HG02759 (cell line): ENCODE measurements at regions not wholly inside any gene's neighbourhood (a gene's known extent, or its start where the extent isn't known, plus 50 kb on each side); places are given as distances from the start of the nearest gene placed in this dataset.
A peak's percentile ranks its signal among the peaks of the same experiment; 100 is the strongest.
"Not testable (repeated sequence)": the region's sequence is repeated elsewhere in the genome, so short reads cannot be mapped to it uniquely, and the experiment has no call there.

Experiments used
- ATAC-seq: cut with Tn5 transposase; IDR thresholded peaks from one replicate; pipeline ENCODE4 v1.9.1; 2021; ENCODE audit warnings: mild to moderate bottlenecking, moderate library complexity; ENCODE audit not compliant: unreplicated experiment

DNA sequence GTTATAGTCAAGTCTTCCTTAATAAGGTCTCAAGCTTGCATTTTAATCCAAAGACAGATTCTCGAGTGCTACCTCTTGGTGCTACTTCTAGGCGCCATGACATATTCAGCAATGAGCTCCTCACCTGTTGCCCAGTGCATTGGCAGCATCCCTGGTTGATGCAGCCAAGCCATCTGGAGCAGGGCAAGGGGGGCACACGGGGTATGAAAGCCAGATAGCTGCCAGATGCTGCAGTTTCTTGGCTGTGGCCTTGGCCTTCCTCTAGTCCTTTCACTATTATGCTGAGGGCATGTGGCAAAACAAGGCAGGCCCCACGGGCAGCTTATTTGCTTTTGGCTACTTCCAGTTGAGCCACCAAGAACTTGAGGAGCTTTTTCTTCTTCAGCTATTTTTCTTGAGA is 168.6 kb upstream of the PGRMC2 start:
- no peak for ATAC-seq

DNA sequence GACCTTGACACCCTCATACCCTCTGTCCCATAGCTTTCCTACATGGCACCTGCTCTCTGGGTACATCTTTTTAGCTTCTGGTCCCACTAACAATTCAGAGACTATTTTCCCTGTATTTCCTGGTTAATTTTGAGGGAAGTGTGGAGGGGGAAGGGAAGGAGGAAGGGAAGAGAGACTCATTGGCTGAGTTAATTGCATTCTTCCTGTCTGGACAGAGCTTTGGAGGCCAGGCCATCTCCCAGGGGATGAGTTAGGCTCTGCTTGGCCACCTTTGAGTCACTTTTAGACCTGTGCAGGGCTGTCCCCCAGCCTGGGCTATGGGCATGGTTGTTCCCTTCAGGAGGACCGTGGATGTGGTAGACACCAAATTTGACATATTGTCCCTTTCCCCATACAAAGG is 167.9 kb upstream of the PGRMC2 start:
- ATAC-seq: no peak

DNA sequence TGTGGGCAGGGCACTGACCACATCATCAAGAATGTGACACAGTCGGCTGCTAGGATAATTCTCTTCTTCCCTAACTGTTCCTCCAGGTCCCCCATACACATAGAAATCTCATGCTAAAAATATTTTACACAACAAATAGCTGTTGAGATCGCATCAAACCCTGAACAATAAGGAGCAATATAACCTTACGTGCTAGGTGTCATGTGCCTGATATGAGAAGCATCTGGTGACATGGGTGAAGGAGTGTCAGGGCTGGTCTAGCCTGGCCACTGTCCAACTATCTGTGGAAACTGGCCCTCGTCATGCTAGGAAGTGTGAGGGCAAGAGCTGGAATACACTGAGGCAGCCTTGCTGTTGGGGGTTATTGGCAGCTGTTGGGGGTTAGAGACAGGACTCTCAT is 167.3 kb upstream of the PGRMC2 start:
- no peak for ATAC-seq

DNA sequence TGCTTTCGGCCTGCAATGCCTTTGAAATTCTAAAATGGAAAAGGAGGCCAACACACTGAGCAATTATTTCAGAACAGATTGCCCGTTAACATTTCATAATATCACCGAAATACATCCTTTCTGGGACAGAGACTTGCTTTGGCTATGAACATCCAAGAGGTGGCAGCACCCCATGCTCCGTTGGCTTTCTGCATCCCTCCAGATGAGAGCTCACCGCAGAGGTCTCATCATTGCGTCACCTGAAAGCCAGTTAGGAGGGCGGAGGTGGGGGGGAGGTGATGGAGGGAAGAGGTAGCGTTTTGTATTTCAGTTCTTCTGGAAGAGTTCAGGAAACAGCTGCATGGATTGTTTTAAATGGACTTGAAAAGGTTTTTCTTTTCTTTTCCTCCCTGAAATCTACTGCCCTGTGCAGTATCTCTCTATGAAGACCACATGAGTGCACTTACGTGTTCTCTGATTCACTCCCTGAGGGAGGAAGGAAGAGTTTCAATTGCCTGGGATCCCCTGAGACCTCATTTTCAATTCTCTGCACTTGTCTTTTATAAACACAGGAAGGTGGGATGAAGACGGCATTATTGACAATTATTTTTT is 166.8 kb upstream of the PGRMC2 start:
- peak; percentile 100 for ATAC-seq

DNA sequence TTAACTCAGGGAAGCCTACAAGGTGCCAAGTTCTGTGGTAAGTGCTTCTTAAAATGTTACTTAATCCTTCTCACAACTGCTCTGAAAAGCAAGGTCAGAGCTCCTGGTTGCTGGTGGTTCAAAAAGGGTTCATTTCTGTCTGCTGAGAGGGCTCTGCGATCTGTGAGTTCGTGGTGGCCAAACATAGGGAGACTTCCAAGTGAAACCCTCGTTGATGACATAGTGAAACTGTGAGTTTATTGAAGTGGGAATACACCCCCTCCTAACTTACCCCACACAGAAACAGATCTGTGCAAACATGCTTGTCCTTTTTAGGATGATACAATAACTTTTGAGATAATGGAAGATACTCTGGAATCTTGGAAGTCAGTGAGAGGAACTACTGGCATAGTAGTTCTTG is 164.8 kb upstream of the PGRMC2 start:
- no peak for ATAC-seq

DNA sequence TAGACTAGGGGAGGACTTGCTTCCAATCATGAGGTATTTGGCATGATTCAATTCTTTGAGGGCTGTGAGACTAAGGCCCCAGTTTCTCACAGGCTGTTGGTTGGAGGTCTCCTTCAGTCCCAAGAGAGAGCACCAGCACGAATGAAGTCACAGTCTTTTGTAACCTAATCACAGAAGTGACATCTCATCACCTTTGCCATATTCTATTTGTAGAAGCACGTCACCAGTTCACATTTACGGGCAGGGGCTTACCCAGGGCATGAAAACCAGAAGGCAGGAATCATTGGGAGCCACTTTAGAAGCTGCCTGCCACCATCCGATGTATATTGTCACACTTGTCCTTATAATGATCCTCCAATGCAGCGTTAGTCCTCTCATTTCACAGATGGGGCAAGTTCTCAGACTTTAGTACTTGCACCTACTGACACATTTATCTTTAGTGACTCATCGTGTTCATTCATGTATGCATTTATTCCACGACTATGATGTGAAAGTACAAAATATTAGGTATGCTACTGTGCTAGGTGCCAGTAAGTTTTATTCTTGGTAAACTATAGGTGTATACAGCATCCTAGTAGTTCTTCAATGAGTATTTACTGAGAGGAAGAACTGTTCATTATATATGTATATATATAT is 163.8 kb upstream of the PGRMC2 start:
- ATAC-seq: no peak

DNA sequence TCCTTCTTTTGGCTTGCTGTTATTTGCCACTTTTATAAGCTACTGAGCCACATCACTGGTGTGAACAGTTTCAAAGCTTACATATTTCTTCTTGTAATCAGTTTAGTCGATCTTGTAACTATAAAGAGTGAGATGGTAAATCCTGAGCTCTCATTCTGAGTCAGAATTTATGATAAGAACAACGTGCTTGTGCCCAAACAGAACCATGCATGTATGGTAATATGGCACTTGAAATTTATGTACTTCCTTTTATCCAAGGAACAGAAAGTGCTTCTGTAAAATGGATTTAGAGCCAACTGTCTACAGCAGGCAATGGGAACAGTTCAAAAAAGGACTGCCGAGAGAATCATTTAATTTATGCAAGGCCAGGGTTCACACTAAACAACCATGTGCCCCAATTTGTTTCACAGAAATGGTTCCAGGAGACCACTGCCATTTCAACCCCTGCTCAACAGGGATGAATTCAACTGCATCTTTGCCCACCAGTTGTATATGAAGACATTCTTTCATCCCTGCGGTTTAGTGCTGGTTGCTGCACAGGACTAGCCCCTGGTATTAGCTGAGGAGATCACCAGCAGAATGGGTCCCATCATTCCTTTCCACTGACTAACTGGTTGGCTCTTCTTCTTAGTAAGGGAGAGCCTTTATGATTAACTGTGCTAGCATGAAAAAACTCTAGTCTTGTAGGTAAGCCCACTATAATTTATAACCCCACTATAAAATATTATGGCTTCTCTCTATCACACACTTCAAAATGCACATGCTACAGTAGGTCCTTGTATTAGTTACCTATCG is 162.9 kb upstream of the PGRMC2 start:
- ATAC-seq: no peak

DNA sequence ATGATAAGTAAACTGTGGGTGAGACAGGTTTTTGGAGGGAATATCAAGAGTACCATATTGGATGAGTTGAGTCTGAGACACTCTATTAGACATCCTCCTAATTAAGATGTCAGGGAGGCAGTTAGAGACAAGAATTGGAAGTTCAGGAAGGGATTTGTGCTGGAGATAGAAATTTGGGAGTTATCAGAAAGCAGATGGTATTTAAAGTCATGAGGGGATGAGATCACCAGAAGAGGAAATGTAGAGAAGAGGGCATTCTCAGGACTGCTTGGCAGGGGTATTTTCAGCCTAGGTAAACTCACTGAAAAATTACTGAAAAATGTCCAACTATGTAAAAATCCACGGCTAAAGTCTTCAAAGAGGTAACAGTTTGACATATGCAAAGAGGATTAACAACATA is 161.6 kb upstream of the PGRMC2 start:
- no peak for ATAC-seq

DNA sequence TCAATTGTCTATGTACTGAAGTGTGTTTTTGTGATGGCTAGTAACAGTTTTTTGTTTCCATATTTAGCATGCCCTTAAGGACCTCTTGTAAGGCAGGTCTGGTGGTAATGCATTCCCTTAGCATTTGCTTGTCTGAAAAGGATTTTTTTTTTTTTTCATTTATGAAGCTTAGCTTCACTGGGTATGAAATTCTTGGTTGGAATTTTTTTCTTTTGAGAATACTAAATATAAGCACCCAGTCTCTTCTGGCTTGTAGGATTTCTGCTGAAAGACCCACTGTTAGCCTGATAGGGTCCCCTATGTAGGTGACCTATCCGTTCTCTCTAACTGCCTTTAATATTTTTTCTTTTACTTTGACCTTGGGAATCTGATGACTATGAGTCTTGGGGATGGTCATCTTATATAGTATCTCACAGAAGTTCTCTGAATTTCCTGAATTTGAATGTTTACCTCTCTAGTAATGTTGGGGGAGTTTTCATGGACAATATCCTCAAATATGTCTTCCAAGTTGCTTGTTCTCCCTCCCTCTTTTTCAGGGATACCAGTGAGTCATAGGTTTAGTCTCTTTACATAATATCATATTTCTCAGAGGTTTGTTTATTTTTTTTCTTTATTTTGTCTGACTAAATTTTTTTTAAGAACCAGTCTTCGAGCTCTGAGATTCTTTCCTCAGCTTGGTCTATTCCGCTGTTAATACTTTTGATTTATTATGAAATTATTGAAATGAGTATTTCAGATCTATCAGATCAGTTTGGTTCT is 157.1 kb upstream of the PGRMC2 start:
- ATAC-seq: no peak

DNA sequence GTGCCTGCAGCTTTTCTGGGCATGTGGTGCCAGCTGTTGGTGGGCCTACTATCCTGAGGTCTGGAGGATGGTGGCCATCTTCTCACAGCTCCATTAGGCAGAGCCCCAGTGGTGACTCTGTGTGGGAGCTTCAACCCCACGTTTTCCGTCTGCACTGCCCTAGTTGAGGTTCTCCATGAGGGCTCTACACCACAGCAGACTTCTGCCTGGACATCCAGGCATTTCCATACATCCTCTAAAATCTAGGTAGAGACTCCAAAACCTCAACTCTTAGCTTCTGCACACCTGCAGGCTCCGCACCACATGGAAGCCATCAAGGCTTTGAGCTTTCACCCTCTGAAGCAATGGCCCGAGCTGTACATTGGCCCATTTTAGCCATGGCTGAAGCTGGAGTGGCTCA is 153.3 kb upstream of the PGRMC2 start:
- ATAC-seq: no peak

DNA sequence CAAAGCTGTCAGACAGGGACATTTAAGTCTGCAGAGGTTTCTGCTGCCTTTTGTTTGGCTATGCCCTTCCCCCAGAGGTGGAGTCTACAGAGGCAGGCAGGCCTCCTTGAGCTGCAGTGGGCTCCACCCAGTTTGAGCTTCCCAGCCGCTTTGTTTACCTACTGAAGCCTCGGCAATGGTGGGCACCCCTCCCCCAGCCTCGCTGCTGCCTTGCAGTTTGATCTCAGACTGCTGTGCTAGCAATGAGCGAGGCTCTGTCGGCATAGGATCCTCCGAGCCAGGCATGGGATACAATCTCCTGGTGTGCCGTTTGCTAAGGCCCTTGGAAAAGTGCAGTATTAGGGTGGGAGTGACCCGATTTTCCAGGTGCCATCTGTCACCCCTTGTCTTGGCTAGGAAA is 149.4 kb upstream of the PGRMC2 start:
- ATAC-seq: not testable (repeated sequence)

DNA sequence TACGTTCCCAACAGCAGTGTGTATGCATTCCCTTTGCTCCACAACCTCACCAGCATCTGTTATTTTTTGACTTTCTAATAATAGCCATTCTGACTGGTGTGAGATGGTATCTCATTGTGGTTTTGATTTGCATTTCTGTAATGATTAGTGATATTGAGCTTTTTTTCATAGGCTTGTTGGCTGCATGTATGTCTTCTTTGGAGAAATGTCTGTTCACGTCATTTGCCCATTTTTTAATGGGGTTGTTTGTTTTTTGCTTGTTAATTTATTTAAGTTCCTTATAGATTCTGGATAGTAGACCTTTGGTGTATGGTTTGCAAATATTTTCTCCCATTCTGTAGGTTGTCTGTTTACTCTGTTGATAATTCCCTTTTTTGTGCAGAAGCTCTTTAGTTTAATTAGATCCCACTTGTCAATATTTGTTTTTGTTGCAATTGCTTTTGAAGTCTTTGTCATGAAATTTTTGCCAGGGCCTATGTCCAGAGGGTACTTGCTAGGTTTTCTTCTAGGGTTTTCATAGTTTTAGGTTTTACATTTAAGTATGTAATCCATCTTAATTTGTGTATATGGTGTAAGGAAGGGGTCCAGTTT is 141.5 kb upstream of the PGRMC2 start:
- ATAC-seq: not testable (repeated sequence)

DNA sequence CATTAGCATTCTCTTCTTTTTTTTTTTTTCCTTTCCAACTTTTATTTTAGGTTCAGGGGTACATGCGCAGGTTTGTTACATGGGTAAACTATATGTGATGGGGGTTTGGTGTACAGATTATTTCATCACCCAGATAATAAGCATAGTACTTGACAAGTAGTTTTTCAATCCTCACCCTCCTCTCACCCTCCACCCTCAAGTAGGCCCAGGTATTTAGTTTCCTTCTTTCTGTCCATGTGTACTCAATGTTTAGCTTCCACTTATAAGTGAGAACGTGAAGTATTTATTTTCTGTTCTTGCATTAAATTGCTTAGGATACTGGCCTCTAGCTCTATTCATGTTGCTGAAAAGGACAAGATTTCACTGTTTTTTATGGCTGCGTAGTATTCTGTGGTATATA is 140.8 kb upstream of the PGRMC2 start:
- ATAC-seq: no peak

DNA sequence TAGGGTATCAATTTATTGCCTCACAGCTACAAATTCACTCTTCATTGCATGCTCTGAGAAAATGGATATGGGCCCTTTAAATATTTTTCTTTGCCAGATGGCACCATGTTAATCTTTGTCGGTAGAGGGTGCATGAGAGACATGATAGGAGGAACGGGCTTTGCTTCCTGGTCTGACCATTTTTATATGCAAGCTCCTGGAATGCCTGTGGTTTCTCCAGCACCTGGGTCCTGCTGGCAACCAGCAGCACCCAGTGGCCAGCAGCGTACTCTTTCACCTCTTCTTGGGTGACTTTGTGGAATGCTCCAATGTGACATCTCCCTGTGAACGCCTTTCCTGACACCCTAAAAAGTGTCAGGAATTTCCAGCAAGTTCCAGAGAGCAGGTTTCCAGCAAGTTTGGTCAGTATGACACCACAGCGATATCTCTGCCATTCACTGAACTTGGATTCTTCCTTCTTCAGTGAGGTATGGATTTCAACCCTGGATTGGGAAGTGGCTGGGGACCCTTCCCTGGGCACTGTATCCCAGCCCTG is 140.3 kb upstream of the PGRMC2 start:
- no peak for ATAC-seq

DNA sequence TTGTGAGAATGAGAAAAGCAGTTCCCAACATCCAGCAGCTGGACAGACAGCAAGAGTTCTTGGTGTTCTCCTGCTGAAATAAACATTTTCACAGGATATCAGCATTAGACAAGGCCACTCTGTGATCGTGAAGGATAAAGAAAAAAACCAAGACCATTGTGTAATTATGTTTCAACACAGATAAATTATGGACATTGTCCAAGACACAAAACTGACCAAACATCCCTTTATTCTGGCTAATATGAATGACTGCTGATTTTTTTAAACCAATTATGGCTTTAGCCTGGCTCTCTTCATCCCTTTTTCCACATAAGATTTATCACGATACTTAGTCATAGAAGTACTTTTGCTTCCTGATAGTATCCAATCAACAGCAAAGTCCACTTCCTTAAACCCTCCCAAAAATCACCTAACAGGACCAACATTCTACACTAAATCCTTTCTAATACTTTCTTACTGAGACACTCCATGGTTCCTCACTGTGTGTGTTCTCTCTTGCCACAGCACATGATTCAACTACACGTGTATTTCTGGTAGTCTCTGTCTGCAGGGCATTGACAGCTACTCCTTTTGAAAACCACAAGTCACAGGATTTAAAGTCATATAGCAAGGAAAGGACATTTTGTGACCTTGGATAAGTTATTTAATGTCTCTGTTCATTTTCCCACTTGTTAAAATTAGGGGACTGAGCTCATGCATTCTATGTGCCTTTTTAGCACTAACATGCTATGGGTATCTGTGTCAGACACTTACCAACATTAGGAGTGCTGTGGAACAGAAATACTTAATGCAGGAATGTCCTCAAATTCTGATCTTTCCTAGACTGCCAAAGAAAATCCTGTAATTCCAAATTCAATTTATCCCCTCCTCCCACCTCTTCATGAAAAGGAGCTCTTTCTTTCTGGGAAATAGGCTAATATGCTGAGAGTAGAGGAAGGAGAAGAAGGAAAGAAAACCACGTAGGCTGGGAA is 137.2 kb upstream of the PGRMC2 start:
- no peak for ATAC-seq

DNA sequence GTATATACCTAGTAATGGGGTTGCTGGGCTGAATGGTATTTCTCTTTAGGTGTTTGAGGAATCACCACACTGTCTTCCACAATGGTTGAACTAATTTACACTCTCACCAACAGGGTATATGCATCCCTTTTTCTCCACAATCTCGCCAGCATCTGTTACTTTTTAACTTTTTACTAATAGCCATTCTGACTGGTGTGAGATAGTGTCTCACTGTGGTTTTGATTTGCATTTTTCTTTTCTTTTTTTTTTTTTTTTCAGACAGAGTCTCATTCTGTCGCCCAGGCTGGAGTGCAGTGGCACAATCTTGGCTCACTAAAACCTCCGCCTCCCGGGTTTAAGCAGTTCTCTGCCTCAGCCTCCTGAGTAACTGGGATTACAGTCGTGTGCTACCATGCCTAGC is 134.7 kb upstream of the PGRMC2 start:
- peak; percentile 76 for ATAC-seq

DNA sequence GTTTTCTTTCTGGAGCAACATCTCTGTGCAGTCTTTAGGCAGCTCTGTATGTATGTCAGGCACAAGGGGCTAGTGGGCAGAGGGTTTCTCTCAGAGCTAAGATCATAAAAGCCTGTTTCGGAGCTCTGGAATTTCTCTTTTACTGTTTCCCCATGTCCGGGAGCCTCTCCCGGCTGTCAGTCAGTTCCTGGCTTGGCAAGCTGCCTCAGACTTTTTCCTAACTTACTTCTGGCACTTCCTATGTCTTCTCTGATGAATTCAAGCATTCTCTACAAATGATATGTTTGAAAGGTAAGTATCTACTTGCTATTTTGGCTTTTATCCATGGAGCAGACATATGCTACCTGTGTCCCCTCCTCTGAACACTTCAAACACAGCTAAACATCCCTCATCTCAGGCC is 129.3 kb upstream of the PGRMC2 start:
- ATAC-seq: no peak

DNA sequence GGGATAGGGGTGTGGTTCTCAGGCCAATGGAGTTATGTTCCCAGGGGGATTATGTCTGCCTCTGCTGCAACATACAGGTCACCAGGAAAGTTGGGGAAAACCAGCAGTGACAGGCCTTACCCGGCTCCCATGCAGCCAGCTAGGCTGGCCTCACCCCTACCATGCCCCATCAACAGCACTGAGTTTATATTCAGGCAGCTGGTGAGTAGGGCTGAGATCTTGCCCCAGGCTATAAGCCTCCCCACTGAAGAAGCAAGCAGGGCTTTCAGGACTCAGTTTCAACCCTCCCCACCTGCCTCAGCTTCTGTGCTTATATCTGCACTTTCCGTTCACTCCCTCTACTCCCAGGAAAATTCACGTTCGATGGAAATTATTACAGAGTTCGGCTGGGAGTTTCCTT is 122.4 kb upstream of the PGRMC2 start:
- ATAC-seq: no peak

DNA sequence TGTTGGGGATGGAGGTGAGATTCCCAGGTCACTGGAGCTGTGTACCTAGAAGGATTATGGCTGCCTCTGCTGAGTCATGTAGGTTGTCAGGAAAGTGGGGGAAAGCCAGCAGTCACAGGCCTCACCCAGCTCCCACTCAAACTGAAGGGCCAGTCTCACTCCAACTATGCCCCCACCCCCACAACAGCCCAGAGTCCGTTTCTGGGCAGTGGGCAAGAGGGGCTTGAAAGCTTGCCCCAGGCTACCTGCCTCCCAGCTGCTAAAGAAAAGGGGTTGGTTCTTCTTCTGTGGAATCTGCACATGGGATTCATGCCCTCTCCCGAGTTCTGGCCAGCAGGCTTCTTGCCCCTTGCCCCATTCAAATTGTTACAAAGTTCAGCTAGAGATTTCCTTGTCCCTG is 116.0 kb upstream of the PGRMC2 start:
- ATAC-seq: no peak

DNA sequence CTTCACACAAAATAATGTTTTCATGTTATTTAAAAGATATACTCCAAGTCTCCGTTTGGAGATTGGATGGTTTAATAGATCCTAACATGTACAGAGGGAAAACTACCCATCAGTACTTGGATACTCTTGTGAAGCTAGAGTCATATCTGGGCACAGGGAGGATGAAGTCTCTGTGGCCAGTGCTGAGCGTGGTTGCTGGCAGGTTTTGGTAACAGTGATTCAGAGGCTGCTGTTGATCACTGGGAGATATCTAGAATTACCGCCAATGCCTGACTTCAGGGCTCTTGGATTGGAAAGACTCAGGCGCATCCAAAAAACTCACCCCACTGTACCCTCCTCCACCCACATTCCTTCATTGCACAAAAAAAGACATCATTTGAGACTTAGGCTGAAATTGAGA is 107.2 kb upstream of the PGRMC2 start:
- no peak for ATAC-seq
